ENCODE measurements at regions not wholly inside any gene's neighbourhood (a gene's known extent, or its start where the extent isn't known, plus 50 kb on each side); places are given as distances from the start of the nearest gene placed in this dataset.

GRCh38 chr4:136935305-136935704 is 597.0 kb downstream of the PCDH18 start:
- H3K79me1 ChIP-seq (ENCODE audit: low read depth in 1 of 2, low read length in 2 of 2), result no peaks in the 10 kb centered on the region
- BruUV-seq (replicated peaks), result no TSS peak
- no peak overlapping the region for H2BK15ac ChIP-seq (ENCODE audit: low read depth, low read length)
- no peak overlapping the region for H3K4me3 ChIP-seq (ENCODE audit: insufficient read depth, low read depth, low read length)
- H3K36me3 ChIP-seq (ENCODE audit: control insufficient read depth, insufficient read depth, low read length), result no peaks in the 10 kb centered on the region
- DNase-seq, result no peak
- H3K4ac ChIP-seq (ENCODE audit: low read depth, low read length), result no peak overlapping the region
- H3K56ac ChIP-seq (ENCODE audit: extremely low read depth, insufficient read depth, low read length), result no peak overlapping the region
- no peak overlapping the region for H2BK120ac ChIP-seq (ENCODE audit: low read depth, low read length)
- dilution Hi-C loops (cut with HindIII; ENCODE audit: low sequenced_read_pairs, unreplicated experiment), result no loop called here
- no CpG with 5 or more reads among the region's 1 CpG for WGBS, 2 experiments (ENCODE audit: extremely low coverage in 2 of 2, insufficient read length in 1 of 2)
- H3K14ac ChIP-seq (replicated peaks; ENCODE audit: low read depth, low read length), result no peak overlapping the region
- in situ Hi-C loops (cut with MboI; ENCODE audit: low sequenced_read_pairs), result no loop called here
- TF ChIP-seq CEBPB (IDR thresholded peaks at IDR 0.05; ENCODE audit: low read depth, low read length), result no peak
- no peaks in the 10 kb centered on the region for H3K4me1 ChIP-seq (ENCODE audit: control insufficient read depth, insufficient read depth, low read length)
- H3K9me3 ChIP-seq (ENCODE audit: control insufficient read depth, insufficient read depth, low read length), result no peaks in the 10 kb centered on the region
- no peak overlapping the region for H2BK20ac ChIP-seq (ENCODE audit: low read depth, low read length)
- ChIA-PET POLR2A (ENCODE audit: unreplicated experiment) (no interaction called here), CTCF (no interaction called here)
- no peak overlapping the region for H2AFZ ChIP-seq (replicated peaks; ENCODE audit: low read length, poor library complexity)
- H3K27me3 ChIP-seq (ENCODE audit: control insufficient read depth, insufficient read depth, low read length), result no peaks in the 10 kb centered on the region
- ATAC-seq (ENCODE audit: low read depth), result no peak
- no peak overlapping the region for H4K91ac ChIP-seq (ENCODE audit: insufficient read depth, low read depth, low read length)
- no peak overlapping the region for H4K5ac ChIP-seq (ENCODE audit: low read depth, low read length)
- H3K23ac ChIP-seq (ENCODE audit: low read depth, low read length), result no peak overlapping the region
- H3K9ac ChIP-seq (ENCODE audit: low read depth, low read length), result no peak overlapping the region
- H2BK5ac ChIP-seq (ENCODE audit: low read depth, low read length, poor library complexity, severe bottlenecking), result no peak overlapping the region
- H3K27ac ChIP-seq (ENCODE audit: insufficient read depth, low read length), result no peak overlapping the region
- H3K9me1 ChIP-seq (ENCODE audit: insufficient read depth, low read length), result no peaks in the 10 kb centered on the region
- no peak overlapping the region for H3K18ac ChIP-seq (ENCODE audit: low read depth, low read length)
- no peak overlapping the region for H2AK9ac ChIP-seq (replicated peaks; ENCODE audit: low read depth, low read length, poor library complexity)
- H4K20me1 ChIP-seq (ENCODE audit: insufficient read depth, low read length), result no peaks in the 10 kb centered on the region
- intact Hi-C loops (cut with micrococcal nuclease), result no loop called here
- no peak overlapping the region for H2AK5ac ChIP-seq (ENCODE audit: low read depth, low read length)
- H4K8ac ChIP-seq (ENCODE audit: low read depth in 2 of 2, low read length in 2 of 2), result no peak overlapping the region
- H3K4me2 ChIP-seq (ENCODE audit: low read depth, low read length), result no peak overlapping the region

Data from IMR-90 (cell line).